Activated naive CD4-positive, alpha-beta T cell treated with anti-CD3 and anti-CD28 coated beads, Interleukin-2, amount 50 U/mL, for 24 hours (primary cell): ENCODE measurements at regions not wholly inside any gene's neighbourhood (a gene's known extent, or its start where the extent isn't known, plus 50 kb on each side); places are given as distances from the start of the nearest gene placed in this dataset.

Experiments used
- H3K27ac Mint-ChIP-seq: one replicate; pipeline ENCODE4 v1.8.0; 2021; ENCODE audit warnings: mild to moderate bottlenecking, mixed read lengths
- H3K27me3 Mint-ChIP-seq: one replicate; pipeline ENCODE4 v1.8.0; 2021; ENCODE audit warnings: mixed read lengths
- H3K36me3 Mint-ChIP-seq: one replicate; pipeline ENCODE4 v1.8.0; 2021; ENCODE audit warnings: mixed read lengths
- H3K4me1 Mint-ChIP-seq: one replicate; pipeline ENCODE4 v1.8.0; 2021; ENCODE audit warnings: mixed read lengths
- H3K4me3 Mint-ChIP-seq: one replicate; pipeline ENCODE4 v1.8.0; 2021; ENCODE audit warnings: mild to moderate bottlenecking, mixed read lengths
- H3K9me3 Mint-ChIP-seq: one replicate; pipeline ENCODE4 v1.8.0; 2021; ENCODE audit warnings: mixed read lengths

DNA sequence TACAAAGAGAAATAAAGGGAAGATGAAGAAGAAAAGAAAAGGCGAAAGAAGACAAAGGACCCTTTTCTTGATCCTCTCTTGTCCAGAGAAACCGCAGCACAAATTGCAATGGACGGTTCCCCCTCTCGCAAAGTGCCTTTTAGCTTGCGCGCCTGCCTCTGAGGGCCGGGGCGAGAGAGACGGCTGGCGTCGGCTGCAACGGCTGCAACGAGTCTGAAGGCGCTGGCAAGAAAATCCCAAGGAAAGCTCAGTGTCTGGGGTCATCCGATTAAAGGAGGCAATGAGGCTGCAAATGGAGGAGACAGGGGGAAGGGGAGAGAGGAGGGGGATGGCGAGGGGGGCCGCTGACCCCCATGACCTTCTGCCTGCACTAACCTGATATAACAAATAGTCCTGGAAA, 671.5 kb downstream of the MED13L start:
- no peak overlapping the region for H3K4me3 Mint-ChIP-seq
- H3K27me3 Mint-ChIP-seq, result peaks cover 1% of the 10 kb centered on the region
- H3K36me3 Mint-ChIP-seq, result no peaks in the 10 kb centered on the region
- H3K9me3 Mint-ChIP-seq, result peaks cover 10% of the 10 kb centered on the region
- H3K4me1 Mint-ChIP-seq, result no peaks in the 10 kb centered on the region
- no peak overlapping the region for H3K27ac Mint-ChIP-seq

DNA sequence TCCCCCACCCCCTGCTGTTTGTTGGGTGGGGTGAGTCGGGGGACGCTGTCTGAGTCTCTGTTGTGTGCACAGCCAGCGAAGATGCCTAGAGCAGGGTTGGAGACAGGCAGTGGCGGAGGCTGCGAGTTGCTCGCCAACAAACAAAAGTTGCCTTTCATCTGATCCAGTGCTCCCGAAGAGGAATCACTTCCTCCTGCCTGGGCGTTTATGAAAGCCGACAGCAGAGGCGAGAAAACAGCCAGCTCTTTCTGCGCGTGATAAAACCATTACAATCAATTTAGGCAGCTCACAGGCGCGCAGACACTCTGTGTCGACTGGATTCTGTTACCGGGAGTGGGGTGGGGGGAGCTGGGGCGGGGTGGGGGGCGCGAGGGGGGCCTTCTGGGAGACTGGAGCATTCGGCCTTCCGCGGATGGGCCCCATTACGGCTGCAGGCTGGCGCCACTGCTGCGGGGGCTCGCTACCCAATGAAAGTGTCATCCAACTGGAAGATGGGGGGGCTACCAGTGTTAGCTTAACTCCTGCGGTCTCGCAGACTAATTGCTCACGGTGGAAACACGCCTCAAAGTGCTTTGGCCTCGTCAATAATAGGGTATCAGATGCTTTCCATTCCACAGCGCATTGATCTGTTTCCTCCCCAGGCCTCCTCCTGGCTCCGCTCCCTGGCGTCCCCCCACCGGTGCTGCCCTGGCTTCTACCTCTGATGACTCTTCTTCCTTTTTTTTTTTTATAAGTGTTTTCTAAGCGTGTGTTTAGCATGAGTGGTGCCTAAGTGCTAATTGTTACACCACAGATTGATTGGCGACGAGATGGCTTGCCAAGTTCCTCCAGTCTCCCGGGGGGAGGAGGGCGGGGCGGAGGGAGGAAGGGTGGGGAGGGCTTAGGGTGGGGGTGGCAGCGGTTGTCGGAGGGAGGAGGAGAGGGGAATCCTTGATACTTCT, 678.4 kb downstream of the MED13L start:
- peaks cover 11% of the 10 kb centered on the region for H3K27me3 Mint-ChIP-seq
- H3K4me1 Mint-ChIP-seq, result no peaks in the 10 kb centered on the region
- no peak overlapping the region for H3K27ac Mint-ChIP-seq
- H3K36me3 Mint-ChIP-seq, result no peaks in the 10 kb centered on the region
- H3K9me3 Mint-ChIP-seq, result no peaks in the 10 kb centered on the region
- no peak overlapping the region for H3K4me3 Mint-ChIP-seq

DNA sequence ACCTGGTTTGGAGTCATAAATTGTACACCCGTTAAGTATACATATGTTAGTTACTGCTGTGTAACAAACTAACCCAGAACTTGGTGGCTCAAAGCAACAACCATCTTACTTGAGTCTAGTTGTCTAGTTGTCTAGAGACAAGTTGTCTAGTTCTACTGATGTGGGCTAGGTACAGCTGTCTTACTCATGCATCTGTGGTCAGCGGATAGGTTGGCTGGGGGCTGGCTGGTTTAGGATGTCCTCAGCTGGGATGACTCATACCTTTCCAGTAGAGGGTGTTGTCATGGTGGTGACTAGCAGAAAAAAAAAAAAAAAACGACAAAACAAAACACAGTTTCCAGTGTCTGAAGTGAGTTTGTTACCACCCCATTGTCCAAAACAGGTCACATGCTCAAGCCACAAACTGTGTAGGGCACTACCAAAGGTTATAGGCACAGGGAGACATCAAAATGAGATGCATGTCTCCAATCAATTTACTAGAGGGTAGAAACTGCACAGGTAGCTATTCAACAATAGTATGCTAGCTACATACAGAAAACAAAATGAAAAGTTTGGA, 680.3 kb downstream of the MED13L start:
- Mint-ChIP-seq H3K36me3 (no peaks in the 10 kb centered on the region), H3K4me1 (no peaks in the 10 kb centered on the region), H3K27ac (no peak overlapping the region), H3K27me3 (peaks cover 11% of the 10 kb centered on the region), H3K4me3 (no peak overlapping the region), H3K9me3 (no peaks in the 10 kb centered on the region)

DNA sequence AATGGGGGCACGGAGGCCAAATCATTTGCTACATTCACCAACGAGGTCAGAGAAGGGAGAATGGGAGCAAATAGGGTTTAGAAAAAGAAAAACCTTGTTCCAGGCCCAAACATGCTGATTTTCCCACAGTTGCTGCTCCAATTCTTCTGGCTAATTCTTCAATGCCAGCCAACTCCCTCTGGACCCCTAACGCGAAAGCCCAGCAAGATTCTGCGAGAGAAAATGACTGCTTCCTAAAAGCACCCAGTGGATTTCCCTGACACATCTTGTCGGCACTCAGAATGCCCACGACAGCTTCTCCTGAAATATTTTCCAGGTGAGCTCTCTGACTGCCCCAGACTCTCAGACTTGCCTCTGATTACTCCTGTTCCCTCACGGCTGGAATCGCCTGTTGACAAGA, 689.4 kb downstream of the MED13L start:
- H3K36me3 Mint-ChIP-seq, result no peaks in the 10 kb centered on the region
- no peaks in the 10 kb centered on the region for H3K9me3 Mint-ChIP-seq
- no peak overlapping the region for H3K27ac Mint-ChIP-seq
- H3K4me3 Mint-ChIP-seq, result no peak overlapping the region
- H3K4me1 Mint-ChIP-seq, result no peaks in the 10 kb centered on the region
- peaks cover 6% of the 10 kb centered on the region for H3K27me3 Mint-ChIP-seq

DNA sequence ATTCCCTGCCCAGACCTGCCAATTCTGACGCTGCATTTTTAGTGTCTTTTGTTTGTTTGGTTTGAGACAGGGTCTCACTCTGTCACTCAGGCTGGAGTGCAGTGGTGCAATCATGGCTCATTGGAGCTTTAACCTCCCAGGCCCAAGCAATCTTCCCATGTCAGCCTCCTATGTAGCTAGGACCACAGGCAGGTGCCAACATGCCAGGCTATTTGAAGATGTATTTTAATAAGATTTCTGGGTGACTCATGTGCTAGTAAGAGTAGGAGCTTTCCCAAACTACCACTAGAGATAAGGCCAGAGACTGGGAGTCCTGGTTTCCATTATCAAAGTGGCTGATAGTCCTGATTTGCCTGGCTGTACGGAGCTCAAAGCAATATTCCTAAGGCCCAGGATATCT, 693.3 kb downstream of the MED13L start:
- no peaks in the 10 kb centered on the region for H3K9me3 Mint-ChIP-seq
- H3K27me3 Mint-ChIP-seq, result peaks cover 8% of the 10 kb centered on the region
- H3K27ac Mint-ChIP-seq, result no peak overlapping the region
- no peaks in the 10 kb centered on the region for H3K36me3 Mint-ChIP-seq
- no peaks in the 10 kb centered on the region for H3K4me1 Mint-ChIP-seq
- no peak overlapping the region for H3K4me3 Mint-ChIP-seq

DNA sequence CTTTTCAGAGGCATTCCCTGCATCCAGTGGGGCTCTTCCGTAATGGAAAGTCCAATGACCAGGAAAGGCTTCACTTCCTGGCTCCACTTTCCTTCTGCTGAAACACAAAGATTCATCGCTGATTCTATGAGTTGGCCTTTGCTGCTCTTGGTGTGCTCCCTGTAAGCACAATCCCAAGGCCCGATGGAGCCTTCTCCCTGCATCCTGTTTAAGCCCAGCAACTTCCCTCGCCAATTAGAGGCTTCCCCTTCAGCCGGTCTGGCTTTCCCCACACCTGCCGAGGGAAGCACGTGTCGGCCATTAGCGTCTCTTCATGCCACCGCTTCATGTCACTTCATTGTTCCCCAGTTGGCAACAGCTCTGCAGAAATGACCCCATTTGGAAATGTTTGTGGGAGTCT, 693.9 kb downstream of the MED13L start:
- Mint-ChIP-seq H3K4me3 (no peak overlapping the region), H3K27me3 (peaks cover 8% of the 10 kb centered on the region), H3K27ac (no peak overlapping the region), H3K9me3 (no peaks in the 10 kb centered on the region), H3K36me3 (no peaks in the 10 kb centered on the region), H3K4me1 (no peaks in the 10 kb centered on the region)

DNA sequence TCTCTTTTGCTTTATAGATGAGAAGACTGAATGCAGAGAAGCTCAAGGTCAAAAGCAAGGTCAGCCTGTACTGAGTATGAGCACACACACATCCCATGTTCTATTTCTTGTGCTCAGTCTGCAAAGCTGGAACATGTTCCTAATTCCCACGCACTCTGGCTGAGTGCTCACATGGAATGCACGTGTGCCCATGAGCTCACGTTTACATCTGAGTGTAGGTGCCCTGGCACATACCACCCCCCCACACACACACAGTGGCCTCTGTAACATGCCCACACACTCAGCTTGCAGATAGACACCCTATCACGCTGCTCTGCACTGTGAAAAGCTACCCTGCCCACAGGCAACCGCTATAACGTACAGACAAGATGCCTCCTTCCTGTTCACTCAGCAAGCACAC, 700.1 kb downstream of the MED13L start:
- Mint-ChIP-seq H3K9me3 (no peaks in the 10 kb centered on the region), H3K4me3 (no peak overlapping the region), H3K27me3 (peaks cover 2% of the 10 kb centered on the region), H3K27ac (no peak overlapping the region), H3K4me1 (no peaks in the 10 kb centered on the region), H3K36me3 (no peaks in the 10 kb centered on the region)

DNA sequence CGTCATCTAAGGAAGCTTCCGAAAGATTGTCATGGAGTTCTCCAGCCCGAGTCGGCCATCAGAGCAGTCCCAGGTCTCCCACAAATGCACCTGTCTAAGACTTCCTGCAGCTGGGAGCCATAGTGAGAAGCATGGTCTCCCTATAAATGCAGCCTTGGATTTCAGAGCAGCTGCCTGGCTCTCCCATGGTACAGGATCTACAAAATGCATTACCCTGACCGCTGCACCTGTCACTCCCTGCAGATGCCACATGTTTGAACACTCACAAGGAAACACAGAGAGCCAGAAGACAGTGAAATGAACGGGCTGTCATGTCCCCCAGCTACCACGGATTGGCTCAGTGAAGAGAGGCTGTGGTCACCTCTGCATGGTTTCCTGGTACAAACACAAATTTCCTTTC, 702.7 kb downstream of the MED13L start:
- Mint-ChIP-seq H3K36me3 (no peaks in the 10 kb centered on the region), H3K27me3 (no peaks in the 10 kb centered on the region), H3K9me3 (peaks cover 6% of the 10 kb centered on the region), H3K4me1 (no peaks in the 10 kb centered on the region), H3K27ac (no peak overlapping the region), H3K4me3 (no peak overlapping the region)

DNA sequence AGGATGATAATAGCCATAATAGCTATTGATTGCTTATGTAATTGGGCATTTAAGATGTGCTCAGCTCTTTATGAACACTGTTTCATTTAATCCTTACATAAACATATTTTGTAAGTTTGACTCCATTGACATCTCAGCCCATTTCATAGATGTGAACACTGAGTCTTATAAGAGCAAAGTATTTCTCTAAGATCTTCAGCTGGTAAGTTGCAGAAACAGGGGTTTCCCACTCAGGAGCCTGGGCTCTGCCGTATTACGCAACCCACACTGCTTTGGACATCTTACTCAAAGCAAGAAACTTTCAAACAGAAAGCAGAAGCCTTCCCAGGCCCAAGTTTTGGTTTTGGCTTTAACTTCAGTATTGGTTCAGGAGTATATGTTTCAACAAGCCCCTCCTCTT, 705.1 kb downstream of the MED13L start:
- Mint-ChIP-seq H3K27me3 (no peaks in the 10 kb centered on the region), H3K4me1 (no peaks in the 10 kb centered on the region), H3K27ac (no peak overlapping the region), H3K4me3 (no peak overlapping the region), H3K36me3 (no peaks in the 10 kb centered on the region), H3K9me3 (peaks cover 6% of the 10 kb centered on the region)

DNA sequence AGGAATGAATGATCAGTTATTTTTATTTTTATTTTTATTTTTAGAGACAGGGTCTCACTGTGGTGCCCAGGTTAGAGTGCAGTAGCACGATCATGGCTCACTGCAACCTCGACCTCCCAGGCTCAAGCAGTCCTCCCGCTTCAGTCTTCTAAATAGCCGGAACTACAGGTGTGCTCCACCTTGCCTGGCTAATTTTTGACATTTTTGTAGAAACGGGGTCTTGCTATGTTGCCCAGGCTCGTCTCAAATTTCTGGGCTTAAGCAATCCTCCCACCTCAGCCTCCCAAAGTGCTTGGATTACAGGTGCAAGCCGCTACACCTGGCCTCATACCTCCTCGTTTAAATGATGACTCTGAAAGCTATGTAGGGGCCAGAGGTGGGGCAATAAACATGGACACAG, 706.0 kb downstream of the MED13L start:
- no peak overlapping the region for H3K4me3 Mint-ChIP-seq
- H3K9me3 Mint-ChIP-seq, result peaks cover 6% of the 10 kb centered on the region
- H3K27me3 Mint-ChIP-seq, result no peaks in the 10 kb centered on the region
- no peaks in the 10 kb centered on the region for H3K36me3 Mint-ChIP-seq
- no peaks in the 10 kb centered on the region for H3K4me1 Mint-ChIP-seq
- H3K27ac Mint-ChIP-seq, result no peak overlapping the region

DNA sequence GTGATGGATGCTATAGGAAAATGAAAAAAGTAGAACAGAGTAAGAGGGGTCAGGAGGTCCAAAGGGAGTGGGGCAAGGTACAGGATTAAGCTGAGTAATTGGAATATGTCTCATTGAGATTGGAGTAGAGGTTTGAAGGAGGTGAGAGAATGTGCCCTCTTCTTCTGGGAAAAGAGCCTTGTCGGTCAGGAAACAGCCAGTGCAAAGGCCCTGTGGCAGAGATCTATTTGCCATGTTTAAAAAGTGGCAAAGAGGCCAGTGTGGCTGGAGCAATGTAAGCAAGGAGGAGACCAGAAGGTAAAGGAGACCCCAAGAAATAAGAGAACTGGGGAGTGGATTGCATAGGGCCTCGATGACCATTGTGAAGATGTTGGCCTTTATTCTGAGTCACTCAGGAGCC, 706.5 kb downstream of the MED13L start:
- Mint-ChIP-seq H3K27me3 (no peaks in the 10 kb centered on the region), H3K4me1 (no peaks in the 10 kb centered on the region), H3K4me3 (no peak overlapping the region), H3K36me3 (no peaks in the 10 kb centered on the region), H3K9me3 (peaks cover 6% of the 10 kb centered on the region), H3K27ac (no peak overlapping the region)

DNA sequence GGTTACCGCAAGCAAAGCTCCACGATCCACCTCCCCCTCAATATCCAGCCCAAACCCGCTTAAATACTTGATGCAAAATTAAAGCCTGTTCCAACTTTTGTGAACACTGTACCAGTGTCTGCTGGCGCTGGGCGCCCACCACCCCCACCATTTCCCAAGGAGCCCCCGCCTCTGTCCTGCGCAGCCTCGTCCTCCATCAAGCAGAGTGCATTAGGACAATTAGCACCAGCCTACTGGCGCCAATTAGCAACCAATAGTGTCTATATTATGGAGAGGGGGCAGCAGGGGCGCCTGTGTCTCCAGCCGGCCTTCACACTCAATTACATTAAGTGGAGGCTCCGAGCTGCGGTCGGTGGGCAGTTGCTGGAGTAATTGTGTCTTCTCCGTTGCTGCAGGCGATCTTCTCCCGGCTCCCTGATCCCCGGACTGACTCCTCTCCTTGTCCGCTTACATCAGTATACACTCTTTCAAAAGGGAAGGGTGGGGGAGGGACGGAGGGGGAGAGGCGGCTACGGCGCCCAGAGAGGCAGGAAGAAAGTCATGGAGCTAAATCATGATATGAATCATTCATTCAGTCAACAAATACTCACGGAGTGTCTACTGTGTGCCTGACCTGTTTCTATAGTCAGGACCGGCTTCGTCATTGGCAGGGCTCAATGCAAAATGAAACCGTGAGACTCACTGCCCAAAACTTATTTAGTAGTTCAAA, 707.3 kb downstream of the MED13L start:
- Mint-ChIP-seq H3K36me3 (no peaks in the 10 kb centered on the region), H3K9me3 (peaks cover 6% of the 10 kb centered on the region), H3K4me1 (no peaks in the 10 kb centered on the region), H3K4me3 (no peak overlapping the region), H3K27me3 (no peaks in the 10 kb centered on the region), H3K27ac (no peak overlapping the region)

DNA sequence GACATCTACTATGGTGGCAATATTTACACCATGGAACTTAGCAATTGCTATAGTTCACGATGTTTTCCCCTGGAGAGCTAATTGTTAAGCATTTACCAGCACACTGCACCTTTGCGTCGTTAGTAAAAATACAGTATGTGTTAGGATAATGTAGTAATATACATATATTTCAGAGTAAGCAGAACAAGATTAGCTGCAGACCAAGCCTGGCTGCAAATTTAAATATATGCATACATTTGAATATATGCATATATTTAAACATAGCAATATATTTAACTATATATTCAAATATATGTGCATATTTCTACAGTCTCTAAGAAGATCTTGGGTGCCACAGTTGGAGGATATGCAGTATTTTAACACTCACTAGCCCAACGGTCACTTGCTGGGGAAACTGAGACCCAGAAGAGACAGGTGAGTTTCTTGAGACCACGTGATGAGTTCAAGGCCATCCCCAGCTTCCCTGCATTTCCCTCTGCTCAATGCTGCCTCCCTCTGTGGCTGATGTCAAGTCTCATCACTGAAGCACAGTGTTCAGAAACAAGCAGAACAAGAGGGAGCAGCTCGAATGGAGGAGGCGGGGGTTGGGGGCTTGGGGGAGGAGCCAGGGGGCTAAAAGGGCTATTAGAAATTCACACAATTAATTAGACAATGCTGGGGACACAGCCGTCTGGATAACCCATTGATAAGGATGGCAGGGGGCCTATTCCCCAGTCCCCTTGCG, 708.0 kb downstream of the MED13L start:
- no peak overlapping the region for H3K27ac Mint-ChIP-seq
- H3K4me3 Mint-ChIP-seq, result no peak overlapping the region
- no peaks in the 10 kb centered on the region for H3K27me3 Mint-ChIP-seq
- no peaks in the 10 kb centered on the region for H3K36me3 Mint-ChIP-seq
- H3K9me3 Mint-ChIP-seq, result peaks cover 6% of the 10 kb centered on the region
- no peaks in the 10 kb centered on the region for H3K4me1 Mint-ChIP-seq

DNA sequence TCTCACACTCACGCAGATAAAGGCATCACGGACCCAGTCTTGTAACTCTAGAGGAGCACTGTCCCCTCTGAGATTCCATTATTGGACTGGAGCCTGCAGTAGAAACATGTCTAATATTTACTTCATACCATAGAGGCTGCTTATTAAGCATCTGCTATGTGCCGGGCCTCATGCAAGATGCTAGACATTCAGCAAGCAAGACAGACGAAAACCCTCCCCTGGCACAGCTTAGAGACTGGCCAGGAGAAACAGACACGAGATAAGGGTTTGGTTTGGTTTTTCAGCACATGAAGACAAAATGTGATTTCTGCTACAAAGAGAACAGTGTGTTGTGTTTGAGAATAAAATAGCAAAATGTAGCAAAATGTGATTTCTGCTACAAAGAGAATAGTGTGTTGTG, 719.2 kb downstream of the MED13L start:
- Mint-ChIP-seq H3K36me3 (no peaks in the 10 kb centered on the region), H3K4me3 (no peak overlapping the region), H3K27ac (no peak overlapping the region), H3K9me3 (peaks cover 7% of the 10 kb centered on the region), H3K27me3 (peaks cover 2% of the 10 kb centered on the region), H3K4me1 (no peaks in the 10 kb centered on the region)

DNA sequence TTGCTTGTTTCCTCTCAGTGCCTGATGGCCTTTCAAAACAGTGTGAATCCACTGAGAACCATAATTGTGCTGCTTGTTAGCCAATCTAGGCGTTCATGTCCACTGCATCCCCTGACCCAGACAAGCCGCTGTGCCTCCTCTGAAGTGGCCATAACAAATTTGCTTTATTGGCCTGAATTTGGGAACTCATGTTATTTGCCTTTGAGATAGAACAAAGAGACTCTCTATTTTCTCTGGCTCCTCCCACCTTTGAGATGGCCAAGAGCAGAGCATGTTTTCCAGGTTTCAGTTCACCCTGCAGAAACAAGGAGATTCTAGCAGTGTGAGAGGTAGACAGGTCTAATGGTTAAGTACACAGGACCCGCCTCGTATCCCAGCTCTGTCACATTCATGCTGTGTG, 723.9 kb downstream of the MED13L start:
- no peak overlapping the region for H3K4me3 Mint-ChIP-seq
- H3K27ac Mint-ChIP-seq, result no peak overlapping the region
- H3K36me3 Mint-ChIP-seq, result no peaks in the 10 kb centered on the region
- peaks cover 2% of the 10 kb centered on the region for H3K27me3 Mint-ChIP-seq
- H3K4me1 Mint-ChIP-seq, result no peaks in the 10 kb centered on the region
- peaks cover 5% of the 10 kb centered on the region for H3K9me3 Mint-ChIP-seq

DNA sequence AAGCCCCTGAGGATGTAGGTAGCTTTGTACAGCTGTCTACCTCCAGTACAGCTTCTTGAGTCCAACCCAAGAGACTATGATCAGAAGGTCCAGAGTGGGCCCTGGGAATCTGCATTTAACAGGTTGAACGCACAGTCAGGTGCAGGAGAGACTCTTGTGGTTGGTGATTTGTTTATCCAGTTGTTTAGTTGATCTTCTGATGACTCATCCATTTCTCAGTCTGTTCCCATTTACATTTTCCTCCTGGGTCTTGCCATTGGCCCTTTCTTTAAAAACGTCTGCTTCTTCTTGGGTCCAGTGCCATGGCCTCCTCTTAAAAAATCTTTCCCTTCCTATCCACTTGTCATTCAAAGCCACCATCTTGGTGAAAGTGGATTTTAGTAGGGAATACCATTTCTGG, 734.2 kb downstream of the MED13L start:
- no peak overlapping the region for H3K27ac Mint-ChIP-seq
- H3K27me3 Mint-ChIP-seq, result no peaks in the 10 kb centered on the region
- H3K4me1 Mint-ChIP-seq, result no peaks in the 10 kb centered on the region
- no peaks in the 10 kb centered on the region for H3K36me3 Mint-ChIP-seq
- no peak overlapping the region for H3K4me3 Mint-ChIP-seq
- peaks cover 12% of the 10 kb centered on the region for H3K9me3 Mint-ChIP-seq
